HCT116 (cell line): ENCODE measurements at regions not wholly inside any gene's neighbourhood (a gene's known extent, or its start where the extent isn't known, plus 50 kb on each side); places are given as distances from the start of the nearest gene placed in this dataset.

Experiments
- EZH2 ChIP-seq: fragments of 200-600 bp; sonication (generic); IDR thresholded peaks from 2 replicates; pipeline ENCODE4 v1.6.1; 2017; ENCODE audit warnings: antibody characterized with exemption, mixed run types
- POLR2A ChIP-seq: IDR thresholded peaks from 2 replicates; pipeline ENCODE4 v1.7.0; 2011; ENCODE audit warnings: borderline replicate concordance; ENCODE audit not compliant: insufficient read depth, insufficient read length; ENCODE audit errors: extremely low read depth
- REST ChIP-seq: IDR thresholded peaks from 2 replicates; pipeline ENCODE4 v1.6.1; 2012; ENCODE audit warnings: low read depth
- ZNF274 ChIP-seq: fragments of 200-500 bp; sonication (Bioruptor generic); IDR thresholded peaks from 2 replicates; pipeline ENCODE4 v1.6.1; 2014; ENCODE audit warnings: mild to moderate bottlenecking, low read depth, low read length, inconsistent platforms
- TF ChIP-seq, protein P1 (sequence below): IDR thresholded peaks from 2 replicates; pipeline ENCODE4 v1.6.1; 2012

DNA sequence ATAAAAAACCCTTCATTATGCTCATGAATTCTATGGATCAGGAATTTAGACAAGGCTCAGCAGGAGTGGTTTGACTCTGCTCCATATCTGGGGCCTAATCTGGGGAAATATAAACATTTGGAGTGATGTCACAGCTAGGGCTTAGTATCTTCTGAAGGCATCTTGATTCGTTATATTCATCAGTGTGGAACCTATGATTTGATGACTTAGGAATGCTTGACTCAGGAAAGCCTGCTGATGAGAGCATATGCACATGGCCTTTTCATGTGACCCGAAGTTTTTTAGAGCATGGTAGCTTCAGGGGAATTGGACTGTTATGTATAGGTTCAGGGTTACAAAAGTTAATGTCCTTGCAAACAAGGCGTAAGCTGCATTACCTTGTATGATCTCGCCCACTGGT lies 184.9 kb upstream of the LRRC3B start:
- TF ChIP-seq EZH2 (no peak), REST (no peak), ZNF274 (no peak), POLR2A (no peak)
- TF ChIP-seq, protein P1, sequence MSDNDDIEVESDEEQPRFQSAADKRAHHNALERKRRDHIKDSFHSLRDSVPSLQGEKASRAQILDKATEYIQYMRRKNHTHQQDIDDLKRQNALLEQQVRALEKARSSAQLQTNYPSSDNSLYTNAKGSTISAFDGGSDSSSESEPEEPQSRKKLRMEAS = no peak
